GM18909 (cell line): ENCODE measurements at regions not wholly inside any gene's neighbourhood (a gene's known extent, or its start where the extent isn't known, plus 50 kb on each side); places are given as distances from the start of the nearest gene placed in this dataset.
"Not testable (repeated sequence)": the region's sequence is repeated elsewhere in the genome, so short reads cannot be mapped to it uniquely, and the experiment has no call there.

Source experiments
- ATAC-seq: cut with Tn5 transposase; IDR thresholded peaks from one replicate; pipeline ENCODE4 v1.9.1; 2021; ENCODE audit warnings: mild to moderate bottlenecking; ENCODE audit not compliant: unreplicated experiment, poor library complexity

GRCh38 chr5:103867857-103868598, 305.4 kb upstream of the NUDT12 start:
- no peak for ATAC-seq

- ATAC-seq, result no peak
These were observed 303.6 kb upstream of the NUDT12 start for GRCh38 chr5:103866169-103866568.

- no peak for ATAC-seq
These were observed 299.8 kb upstream of the NUDT12 start for GRCh38 chr5:103862398-103862797.

GRCh38 chr5:103860327-103860726, 297.7 kb upstream of the NUDT12 start:
- ATAC-seq, result no peak

- not testable (repeated sequence) for ATAC-seq
These were observed 295.8 kb upstream of the NUDT12 start for GRCh38 chr5:103858367-103858766.

- no peak for ATAC-seq
These were observed 288.5 kb upstream of the NUDT12 start for GRCh38 chr5:103851091-103851490.

- ATAC-seq, result no peak
These were observed 287.3 kb upstream of the NUDT12 start for GRCh38 chr5:103849934-103850333.

GRCh38 chr5:103847060-103847459, 284.5 kb upstream of the NUDT12 start:
- no peak for ATAC-seq

GRCh38 chr5:103842936-103843335, 280.3 kb upstream of the NUDT12 start:
- ATAC-seq, result no peak

GRCh38 chr5:103840600-103840999, 278.0 kb upstream of the NUDT12 start:
- ATAC-seq, result no peak

GRCh38 chr5:103834216-103834615, 271.6 kb upstream of the NUDT12 start:
- no peak for ATAC-seq

GRCh38 chr5:103829585-103829984, 267.0 kb upstream of the NUDT12 start:
- no peak for ATAC-seq

GRCh38 chr5:103827976-103828375, 265.4 kb upstream of the NUDT12 start:
- no peak for ATAC-seq

GRCh38 chr5:103821361-103821760, 258.8 kb upstream of the NUDT12 start:
- no peak for ATAC-seq

GRCh38 chr5:103808464-103809106, 246.0 kb upstream of the NUDT12 start:
- peak; percentile 85 for ATAC-seq

GRCh38 chr5:103804711-103805110, 242.1 kb upstream of the NUDT12 start:
- no peak for ATAC-seq

- no peak for ATAC-seq
These were observed 239.1 kb upstream of the NUDT12 start for GRCh38 chr5:103801681-103802080.

GRCh38 chr5:103800741-103801495, 238.3 kb upstream of the NUDT12 start:
- ATAC-seq, result no peak

GRCh38 chr5:103793595-103794182, 231.1 kb upstream of the NUDT12 start:
- no peak for ATAC-seq

- no peak for ATAC-seq
These were observed 223.0 kb upstream of the NUDT12 start for GRCh38 chr5:103785569-103785968.

GRCh38 chr5:103783669-103784068, 221.1 kb upstream of the NUDT12 start:
- no peak for ATAC-seq
